HG02798 (cell line): ENCODE measurements at regions not wholly inside any gene's neighbourhood (a gene's known extent, or its start where the extent isn't known, plus 50 kb on each side); places are given as distances from the start of the nearest gene placed in this dataset.
"Not testable (repeated sequence)": the region's sequence is repeated elsewhere in the genome, so short reads cannot be mapped to it uniquely, and the experiment has no call there.

Experiments
- ATAC-seq: cut with Tn5 transposase; IDR thresholded peaks from one replicate; pipeline ENCODE4 v1.9.1; 2021; ENCODE audit warnings: mild to moderate bottlenecking; ENCODE audit not compliant: unreplicated experiment, poor library complexity

GRCh38 chr1:197985351-197985750, 68.2 kb downstream of the LHX9 start:
- ATAC-seq = no peak

GRCh38 chr1:197986817-197987216, 69.6 kb downstream of the LHX9 start:
- no peak for ATAC-seq

GRCh38 chr1:197987294-197987693, 70.1 kb downstream of the LHX9 start:
- no peak for ATAC-seq

GRCh38 chr1:197988581-197988980, 71.4 kb downstream of the LHX9 start:
- not testable (repeated sequence) for ATAC-seq

- no peak for ATAC-seq
Measured at GRCh38 chr1:197989058-197989457, 71.9 kb downstream of the LHX9 start.

- no peak for ATAC-seq
Measured at GRCh38 chr1:197991594-197991993, 74.4 kb downstream of the LHX9 start.

GRCh38 chr1:197994907-197995407, 77.8 kb downstream of the LHX9 start:
- ATAC-seq = no peak

GRCh38 chr1:197995408-197996258, 78.5 kb downstream of the LHX9 start:
- no peak for ATAC-seq

GRCh38 chr1:197996259-197996512, 79.0 kb downstream of the LHX9 start:
- ATAC-seq = not testable (repeated sequence)

- ATAC-seq = no peak
Measured at GRCh38 chr1:197998110-197998509, 80.9 kb downstream of the LHX9 start.

GRCh38 chr1:198001776-198002408, 84.7 kb downstream of the LHX9 start:
- ATAC-seq = no peak

- ATAC-seq = no peak
Measured at GRCh38 chr1:198003468-198003867, 86.3 kb downstream of the LHX9 start.

GRCh38 chr1:198007011-198007410, 89.8 kb downstream of the LHX9 start:
- no peak for ATAC-seq

GRCh38 chr1:198007687-198008607, 90.8 kb downstream of the LHX9 start:
- no peak for ATAC-seq

- no peak for ATAC-seq
Measured at GRCh38 chr1:198014355-198014754, 97.2 kb downstream of the LHX9 start.

GRCh38 chr1:198015309-198015708, 98.1 kb downstream of the LHX9 start:
- ATAC-seq = no peak

- no peak for ATAC-seq
Measured at GRCh38 chr1:198018529-198018928, 101.4 kb downstream of the LHX9 start.

- no peak for ATAC-seq
Measured at GRCh38 chr1:198019126-198019525, 102.0 kb downstream of the LHX9 start.

- no peak for ATAC-seq
Measured at GRCh38 chr1:198024336-198024735, 107.2 kb downstream of the LHX9 start.

GRCh38 chr1:198024782-198025181, 107.6 kb downstream of the LHX9 start:
- ATAC-seq = no peak

GRCh38 chr1:198030682-198031081, 113.5 kb downstream of the LHX9 start:
- no peak for ATAC-seq
